Gastroesophageal sphincter (tissue), 4 donors: ENCODE measurements at regions not wholly inside any gene's neighbourhood (a gene's known extent, or its start where the extent isn't known, plus 50 kb on each side); places are given as distances from the start of the nearest gene placed in this dataset.

ENCODE experiments used
- ATAC-seq: fragments of 150-250 bp; one replicate; pipeline ENCODE4 v1.9.1; 2016; ENCODE audit warnings: mild to moderate bottlenecking, moderate library complexity
- H3K27ac ChIP-seq, 4 donors: fragments of 200-600 bp; sonication (generic) in 3 of 4; 1 replicate in 3 of 4; 2 replicates in 1 of 4; pipeline ENCODE4 v1.5.1; 2016 to 2019
- H3K27me3 ChIP-seq: fragments of 200-600 bp; sonication (generic); one replicate; pipeline ENCODE4 v1.5.1; 2019
- H3K36me3 ChIP-seq, 2 donors: fragments of 200-600 bp; sonication (generic); one replicate each; pipeline ENCODE4 v1.5.1; 2019; ENCODE audit warnings: control low read depth in 1 of 2
- H3K4me1 ChIP-seq, 3 donors: fragments of 200-600 bp; sonication (generic); 1 replicate in 2 of 3; 2 replicates in 1 of 3; pipeline ENCODE4 v1.5.1; 2016 to 2019; ENCODE audit warnings: control low read depth in 2 of 3
- H3K4me3 ChIP-seq, 2 donors: fragments of 200-600 bp; sonication (generic); one replicate each; pipeline ENCODE4 v1.5.1; 2019; ENCODE audit warnings: mild to moderate bottlenecking in 1 of 2, moderate library complexity in 1 of 2
- H3K9me3 ChIP-seq, 3 donors: fragments of 200-600 bp; sonication (generic); one replicate each; pipeline ENCODE4 v1.5.1; 2017 to 2019; ENCODE audit warnings: control low read depth in 2 of 3
- CTCF ChIP-seq, 4 experiments: fragments of 200-600 bp in 2 of 4; fragments of 450-650 bp in 2 of 4; sonication (generic) in 1 of 4; IDR thresholded peaks; one replicate each; pipeline ENCODE4 v1.5.1; 2017 to 2019; ENCODE audit warnings: antibody characterized with exemption in 4 of 4, mild to moderate bottlenecking in 2 of 4, moderate library complexity in 2 of 4
- EP300 ChIP-seq: sonication (generic); formaldehyde crosslinking; IDR thresholded peaks from one replicate; pipeline ENCODE4 v1.6.1; 2017; ENCODE audit warnings: antibody characterized with exemption, mild to moderate bottlenecking
- POLR2A ChIP-seq, 2 donors: fragments of 450-650 bp; IDR thresholded peaks; one replicate each; pipeline ENCODE4 v1.6.1; 2017; ENCODE audit warnings: antibody characterized with exemption in 2 of 2, mild to moderate bottlenecking in 2 of 2, moderate library complexity in 1 of 2
- POLR2AphosphoS5 ChIP-seq: sonication (generic); formaldehyde crosslinking; IDR thresholded peaks from one replicate; pipeline ENCODE4 v1.6.1; 2017; ENCODE audit warnings: antibody characterized with exemption
- WGBS, 2 donors: methylation state at CpG; one replicate each; pipeline ENCODE4 v1.1.5; 2018; ENCODE audit warnings: low coverage in 1 of 2; 5-methylcytosine and 5-hydroxymethylcytosine counted together

DNA sequence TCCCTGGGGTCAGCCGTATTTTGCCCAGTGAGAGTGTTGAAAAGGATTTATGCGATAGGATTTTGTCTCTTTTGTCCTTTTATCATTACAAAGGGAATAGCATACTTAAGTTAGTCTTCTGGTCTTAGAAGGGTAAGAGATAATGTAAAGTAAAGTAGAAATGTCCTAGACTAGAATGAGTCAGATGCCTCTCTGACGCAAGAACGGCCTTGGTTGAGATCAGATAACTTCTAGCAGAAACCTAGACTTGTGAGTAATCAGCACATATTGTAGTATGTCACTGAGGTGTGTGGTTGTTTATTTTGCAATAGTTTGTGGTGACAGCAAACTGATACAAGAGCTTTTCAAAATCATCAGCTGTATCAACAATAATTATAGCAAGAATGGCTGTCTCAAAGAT is 866.1 kb downstream of the NSUN3 start:
- TF ChIP-seq CTCF (IDR thresholded peaks at IDR 0.05): no peak
- no peak for TF ChIP-seq POLR2AphosphoS5
- TF ChIP-seq EP300: no peak
- no peak for TF ChIP-seq POLR2A (IDR thresholded peaks at IDR 0.05)
- Histone ChIP-seq H3K4me3 (no peak overlapping the region), H3K9me3 (no peaks in the 10 kb centered on the region), H3K27me3 (no peaks in the 10 kb centered on the region), H3K27ac (no peak overlapping the region), H3K36me3 (no peaks in the 10 kb centered on the region), H3K4me1 (no peaks in the 10 kb centered on the region)
- WGBS, 2 donors: 71 to 80% methylated on average over 3 to 4 of the region's 4 CpGs
- no peak for ATAC-seq

DNA sequence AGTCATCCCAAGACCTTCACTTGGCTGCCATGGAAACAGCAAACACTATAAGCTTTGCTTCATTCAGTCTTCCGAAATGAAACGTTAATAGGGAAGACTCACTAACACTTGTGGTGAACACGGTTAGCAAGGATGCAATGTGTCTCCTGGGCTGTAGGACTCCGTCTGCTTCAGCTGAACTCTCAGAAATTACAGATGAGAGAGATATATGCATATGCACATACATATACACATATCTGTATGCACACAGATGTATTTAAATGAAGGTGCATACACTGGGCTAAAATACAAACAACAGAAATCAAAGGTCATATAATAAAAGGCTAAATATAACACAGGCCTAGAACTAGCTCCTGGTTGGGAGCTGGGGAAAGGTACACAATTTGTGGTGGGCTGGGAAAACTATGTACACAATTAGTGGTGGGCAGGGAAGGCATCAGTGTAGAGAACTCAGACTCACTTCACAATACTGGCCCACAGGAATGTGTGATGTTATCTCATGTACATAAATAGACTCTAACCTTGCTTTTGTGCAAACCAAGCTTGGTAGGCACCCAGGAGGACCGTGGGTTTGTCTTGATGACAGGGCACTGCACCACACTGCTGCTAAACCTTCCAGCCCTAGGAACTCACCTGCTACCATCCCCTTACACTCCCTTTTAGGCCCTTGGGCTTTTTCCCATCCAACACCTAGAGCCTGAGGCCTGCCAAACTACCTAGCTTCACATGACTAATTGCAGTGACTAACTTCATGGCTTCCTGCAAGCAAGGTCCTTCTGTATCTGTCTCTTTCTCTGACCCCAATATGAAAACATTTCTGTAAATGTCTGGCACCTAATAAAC is 873.1 kb downstream of the NSUN3 start:
- TF ChIP-seq CTCF (IDR thresholded peaks at IDR 0.05): no peak
- no peak for ATAC-seq
- 86 to 100% methylated on average over 2 to 5 of the region's 5 CpGs for WGBS, 2 donors

GRCh38 chr3:94937980-94938379 is 875.1 kb downstream of the NSUN3 start:
- no peak overlapping the region for H3K4me3 ChIP-seq
- peaks cover 0 to 12% (median 0%) of the 10 kb centered on the region in 3 donors for H3K9me3 ChIP-seq
- ATAC-seq: no peak
- H3K36me3 ChIP-seq: no peaks in the 10 kb centered on the region
- no peaks in the 10 kb centered on the region for H3K27me3 ChIP-seq
- no peak overlapping the region for H3K27ac ChIP-seq
- 93 to 96% methylated on average over 4 to 22 of the region's 34 CpGs for WGBS, 2 donors
- TF ChIP-seq POLR2A (IDR thresholded peaks at IDR 0.05): no peak
- no peak for TF ChIP-seq CTCF (IDR thresholded peaks at IDR 0.05)
- no peak for TF ChIP-seq EP300
- TF ChIP-seq POLR2AphosphoS5: no peak
- H3K4me1 ChIP-seq: no peaks in the 10 kb centered on the region

More for the DNA sequence above, 873.1 kb downstream of the NSUN3 start:
- Histone ChIP-seq H3K4me1 (no peaks in the 10 kb centered on the region), H3K4me3 (no peak overlapping the region), H3K9me3 (no peaks in the 10 kb centered on the region), H3K27me3 (no peaks in the 10 kb centered on the region), H3K27ac (no peak overlapping the region), H3K36me3 (no peaks in the 10 kb centered on the region)

GRCh38 chr3:94946683-94947082 is 883.8 kb downstream of the NSUN3 start:
- WGBS, 2 donors: no CpG with 5 or more reads among the region's 6 CpGs
- ATAC-seq: no peak
- Histone ChIP-seq H3K36me3 (no peaks in the 10 kb centered on the region), H3K4me1 (no peaks in the 10 kb centered on the region), H3K27me3 (no peaks in the 10 kb centered on the region), H3K27ac (no peak overlapping the region), H3K4me3 (no peak overlapping the region), H3K9me3 (peaks cover 0 to 12% (median 0%) of the 10 kb centered on the region in 3 donors)
- TF ChIP-seq EP300 (no peak), POLR2A (IDR thresholded peaks at IDR 0.05) (no peak), POLR2AphosphoS5 (no peak), CTCF (IDR thresholded peaks at IDR 0.05) (no peak)

GRCh38 chr3:94961423-94962100 is 898.7 kb downstream of the NSUN3 start:
- 87 to 90% methylated on average over 5 to 6 of the region's 6 CpGs for WGBS, 2 donors
- Histone ChIP-seq H3K27ac (no peak overlapping the region), H3K4me1 (no peaks in the 10 kb centered on the region), H3K27me3 (no peaks in the 10 kb centered on the region), H3K4me3 (no peak overlapping the region), H3K36me3 (no peaks in the 10 kb centered on the region), H3K9me3 (no peaks in the 10 kb centered on the region)
- TF ChIP-seq POLR2AphosphoS5 (no peak), POLR2A (IDR thresholded peaks at IDR 0.05) (no peak), CTCF (IDR thresholded peaks at IDR 0.05) (no peak), EP300 (no peak)
- ATAC-seq: no peak
